ENCODE measurements at regions not wholly inside any gene's neighbourhood (a gene's known extent, or its start where the extent isn't known, plus 50 kb on each side); places are given as distances from the start of the nearest gene placed in this dataset.
A peak's percentile ranks its signal among the peaks of the same experiment; 100 is the strongest.

- Histone ChIP-seq H3K79me2 (replicated peaks; ENCODE audit: insufficient read depth) (no peaks in the 10 kb centered on the region), H3K36me3 (ENCODE audit: insufficient read depth) (no peaks in the 10 kb centered on the region), H3K4me3 (no peak overlapping the region), H3K9me2 (ENCODE audit: insufficient read depth) (no peaks in the 10 kb centered on the region), H3K4me2 (no peak overlapping the region), H3K27me3 (ENCODE audit: insufficient read depth) (no peaks in the 10 kb centered on the region), H3K27ac (ENCODE audit: low read depth) (no peak overlapping the region), H3K4me1 (ENCODE audit: insufficient read depth) (no peaks in the 10 kb centered on the region), H2AFZ (peak overlapping the region; percentile 45), H3F3A (replicated peaks; ENCODE audit: low read depth) (no peaks in the 10 kb centered on the region), H4K20me1 (replicated peaks; ENCODE audit: insufficient read depth) (no peaks in the 10 kb centered on the region)
- no peak for TF ChIP-seq REST (IDR thresholded peaks at IDR 0.05; ENCODE audit: unreplicated experiment)
- peak; percentile 22 to 32; a peak in 2 of 4 replicates for TF ChIP-seq CTCF (conservative IDR thresholded peaks at IDR 0.05; ENCODE audit: low read depth in 2 of 2)
- ATAC-seq: no peak
- no peaks in the 10 kb centered on the region; the same call in none of the 3 replicates for H3K4me1 Mint-ChIP-seq
- no peak overlapping the region for H3K27ac Mint-ChIP-seq
- H3K27me3 Mint-ChIP-seq (ENCODE audit: insufficient read depth, low read depth, poor library complexity): no peaks in the 10 kb centered on the region
- no peaks in the 10 kb centered on the region for H3K9me3 Mint-ChIP-seq
- DNase-seq (ENCODE audit: low spot score): peak; percentile 2
- no peak overlapping the region for H3K4me3 Mint-ChIP-seq
- H3K36me3 Mint-ChIP-seq (ENCODE audit: low read depth): no peaks in the 10 kb centered on the region
These were observed 1481.6 kb upstream of the PIK3C3 start for GRCh38 chr18:40473221-40474029.

GRCh38 chr18:40470723-40471122 lies 1484.3 kb upstream of the PIK3C3 start:
- no peaks in the 10 kb centered on the region for H3K27me3 Mint-ChIP-seq (ENCODE audit: insufficient read depth, low read depth, poor library complexity)
- Histone ChIP-seq H3K4me1 (ENCODE audit: insufficient read depth) (no peaks in the 10 kb centered on the region), H3K4me3 (no peak overlapping the region), H2AFZ (peak overlapping the region; percentile 35; the same call in 1 of the 2 replicates), H3F3A (replicated peaks; ENCODE audit: low read depth) (no peaks in the 10 kb centered on the region), H3K27me3 (ENCODE audit: insufficient read depth) (no peaks in the 10 kb centered on the region), H3K36me3 (ENCODE audit: insufficient read depth) (no peaks in the 10 kb centered on the region), H3K4me2 (no peak overlapping the region), H3K79me2 (replicated peaks; ENCODE audit: insufficient read depth) (no peaks in the 10 kb centered on the region), H3K27ac (ENCODE audit: low read depth) (no peak overlapping the region), H4K20me1 (replicated peaks; ENCODE audit: insufficient read depth) (no peaks in the 10 kb centered on the region), H3K9me2 (ENCODE audit: insufficient read depth) (no peaks in the 10 kb centered on the region)
- DNase-seq (ENCODE audit: low spot score): no peak
- no peaks in the 10 kb centered on the region for H3K36me3 Mint-ChIP-seq (ENCODE audit: low read depth)
- no peaks in the 10 kb centered on the region; the same call in none of the 3 replicates for H3K4me1 Mint-ChIP-seq
- H3K9me3 Mint-ChIP-seq: no peaks in the 10 kb centered on the region
- no peak overlapping the region for H3K27ac Mint-ChIP-seq
- H3K4me3 Mint-ChIP-seq: no peak overlapping the region
- TF ChIP-seq STAT1 (IDR thresholded peaks at IDR 0.05; ENCODE audit: unreplicated experiment): no peak
- no peak for TF ChIP-seq JUNB (IDR thresholded peaks at IDR 0.05; ENCODE audit: unreplicated experiment)
- no peak for TF ChIP-seq POLR2AphosphoS5 (IDR thresholded peaks at IDR 0.05; ENCODE audit: low read depth)
- ATAC-seq: no peak

All from GM23338 (cell line).